ENCODE measurements at regions not wholly inside any gene's neighbourhood (a gene's known extent, or its start where the extent isn't known, plus 50 kb on each side); places are given as distances from the start of the nearest gene placed in this dataset.

GRCh38 chr11:39165021-39165420 lies 2294.4 kb downstream of the LRRC4C start:
- peak; percentile 64 to 78 for DNase-seq

GRCh38 chr11:39149214-39149613 lies 2310.2 kb downstream of the LRRC4C start:
- H3K4me1 ChIP-seq (ENCODE audit: control insufficient read depth, insufficient read depth, low read length), result no peaks in the 10 kb centered on the region
- DNase-seq, result no peak
- no CpG with 5 or more reads among the region's 1 CpG for WGBS (ENCODE audit: insufficient coverage, low lambda C conversion rate)
- no peak overlapping the region for H3K27ac ChIP-seq (ENCODE audit: low read length)
- no peaks in the 10 kb centered on the region for H3K9me3 ChIP-seq (ENCODE audit: control insufficient read depth, low read depth, low read length)
- H3K4me3 ChIP-seq (ENCODE audit: low read length), result no peak overlapping the region
- no peaks in the 10 kb centered on the region for H3K27me3 ChIP-seq (ENCODE audit: control insufficient read depth, insufficient read depth, low read length)
- H3K36me3 ChIP-seq (ENCODE audit: control insufficient read depth, insufficient read depth, low read length), result no peaks in the 10 kb centered on the region

More at GRCh38 chr11:39165021-39165420, 2294.4 kb downstream of the LRRC4C start:
- Histone ChIP-seq H3K36me3 (ENCODE audit: control insufficient read depth, insufficient read depth, low read length) (no peaks in the 10 kb centered on the region), H3K27ac (ENCODE audit: low read length) (no peak overlapping the region), H3K27me3 (ENCODE audit: control insufficient read depth, insufficient read depth, low read length) (no peaks in the 10 kb centered on the region), H3K4me1 (ENCODE audit: control insufficient read depth, insufficient read depth, low read length) (no peaks in the 10 kb centered on the region), H3K4me3 (ENCODE audit: low read length) (no peak overlapping the region), H3K9me3 (ENCODE audit: control insufficient read depth, low read depth, low read length) (peaks cover 8% of the 10 kb centered on the region)

GRCh38 chr11:39145346-39145745 lies 2314.1 kb downstream of the LRRC4C start:
- H3K27me3 ChIP-seq (ENCODE audit: control insufficient read depth, insufficient read depth, low read length), result no peaks in the 10 kb centered on the region

GRCh38 chr11:39144351-39145130 lies 2314.9 kb downstream of the LRRC4C start:
- no peak overlapping the region for H3K4me3 ChIP-seq (ENCODE audit: low read length)
- no peaks in the 10 kb centered on the region for H3K36me3 ChIP-seq (ENCODE audit: control insufficient read depth, insufficient read depth, low read length)
- WGBS (ENCODE audit: insufficient coverage, low lambda C conversion rate), result 100% methylated on average over 2 of the region's 3 CpGs
- no peaks in the 10 kb centered on the region for H3K4me1 ChIP-seq (ENCODE audit: control insufficient read depth, insufficient read depth, low read length)
- DNase-seq, result no peak
- no peaks in the 10 kb centered on the region for H3K9me3 ChIP-seq (ENCODE audit: control insufficient read depth, low read depth, low read length)
- H3K27ac ChIP-seq (ENCODE audit: low read length), result no peak overlapping the region
- no peaks in the 10 kb centered on the region for H3K27me3 ChIP-seq (ENCODE audit: control insufficient read depth, insufficient read depth, low read length)

More at GRCh38 chr11:39145346-39145745, 2314.1 kb downstream of the LRRC4C start:
- no peak for DNase-seq
- 83% methylated on average over 1 of the region's 2 CpGs for WGBS (ENCODE audit: insufficient coverage, low lambda C conversion rate)
- Histone ChIP-seq H3K36me3 (ENCODE audit: control insufficient read depth, insufficient read depth, low read length) (no peaks in the 10 kb centered on the region), H3K4me1 (ENCODE audit: control insufficient read depth, insufficient read depth, low read length) (no peaks in the 10 kb centered on the region), H3K27ac (ENCODE audit: low read length) (no peak overlapping the region), H3K9me3 (ENCODE audit: control insufficient read depth, low read depth, low read length) (no peaks in the 10 kb centered on the region), H3K4me3 (ENCODE audit: low read length) (no peak overlapping the region)

- no peaks in the 10 kb centered on the region for H3K27me3 ChIP-seq (ENCODE audit: control insufficient read depth, insufficient read depth, low read length)
- H3K36me3 ChIP-seq (ENCODE audit: control insufficient read depth, insufficient read depth, low read length), result no peaks in the 10 kb centered on the region
- peak; percentile 5 to 20 for DNase-seq
- no peak overlapping the region for H3K4me3 ChIP-seq (ENCODE audit: low read length)
- no peaks in the 10 kb centered on the region for H3K9me3 ChIP-seq (ENCODE audit: control insufficient read depth, low read depth, low read length)
- H3K4me1 ChIP-seq (ENCODE audit: control insufficient read depth, insufficient read depth, low read length), result no peaks in the 10 kb centered on the region
- no peak overlapping the region for H3K27ac ChIP-seq (ENCODE audit: low read length)
- WGBS (ENCODE audit: insufficient coverage, low lambda C conversion rate), result no CpG with 5 or more reads among the region's 3 CpGs
Measured at GRCh38 chr11:39139581-39139980, 2319.9 kb downstream of the LRRC4C start.

GRCh38 chr11:39120890-39121289 lies 2338.6 kb downstream of the LRRC4C start:
- H3K9me3 ChIP-seq (ENCODE audit: control insufficient read depth, low read depth, low read length), result no peaks in the 10 kb centered on the region
- no CpG with 5 or more reads among the region's 5 CpGs for WGBS (ENCODE audit: insufficient coverage, low lambda C conversion rate)
- no peaks in the 10 kb centered on the region for H3K27me3 ChIP-seq (ENCODE audit: control insufficient read depth, insufficient read depth, low read length)

GRCh38 chr11:39113606-39114005 lies 2345.8 kb downstream of the LRRC4C start:
- H3K4me3 ChIP-seq (ENCODE audit: low read length), result no peak overlapping the region
- H3K9me3 ChIP-seq (ENCODE audit: control insufficient read depth, low read depth, low read length), result no peaks in the 10 kb centered on the region
- H3K27me3 ChIP-seq (ENCODE audit: control insufficient read depth, insufficient read depth, low read length), result no peaks in the 10 kb centered on the region
- H3K27ac ChIP-seq (ENCODE audit: low read length), result no peak overlapping the region
- no peak for DNase-seq
- H3K36me3 ChIP-seq (ENCODE audit: control insufficient read depth, insufficient read depth, low read length), result no peaks in the 10 kb centered on the region
- H3K4me1 ChIP-seq (ENCODE audit: control insufficient read depth, insufficient read depth, low read length), result no peaks in the 10 kb centered on the region

More at GRCh38 chr11:39120890-39121289, 2338.6 kb downstream of the LRRC4C start:
- Histone ChIP-seq H3K4me3 (ENCODE audit: low read length) (no peak overlapping the region), H3K4me1 (ENCODE audit: control insufficient read depth, insufficient read depth, low read length) (no peaks in the 10 kb centered on the region), H3K36me3 (ENCODE audit: control insufficient read depth, insufficient read depth, low read length) (no peaks in the 10 kb centered on the region), H3K27ac (ENCODE audit: low read length) (no peak overlapping the region)
- no peak for DNase-seq

GRCh38 chr11:39102236-39102635 lies 2357.2 kb downstream of the LRRC4C start:
- no peaks in the 10 kb centered on the region for H3K36me3 ChIP-seq (ENCODE audit: control insufficient read depth, insufficient read depth, low read length)
- DNase-seq, result no peak
- no peaks in the 10 kb centered on the region for H3K9me3 ChIP-seq (ENCODE audit: control insufficient read depth, low read depth, low read length)
- no peak overlapping the region for H3K4me3 ChIP-seq (ENCODE audit: low read length)
- no peaks in the 10 kb centered on the region for H3K27me3 ChIP-seq (ENCODE audit: control insufficient read depth, insufficient read depth, low read length)
- no peak overlapping the region for H3K27ac ChIP-seq (ENCODE audit: low read length)
- no peaks in the 10 kb centered on the region for H3K4me1 ChIP-seq (ENCODE audit: control insufficient read depth, insufficient read depth, low read length)
- WGBS (ENCODE audit: insufficient coverage, low lambda C conversion rate), result no CpG with 5 or more reads among the region's 2 CpGs

GRCh38 chr11:39078465-39078864 lies 2381.0 kb downstream of the LRRC4C start:
- no CpG with 5 or more reads among the region's 13 CpGs for WGBS (ENCODE audit: insufficient coverage, low lambda C conversion rate)
- no peak overlapping the region for H3K27ac ChIP-seq (ENCODE audit: low read length)
- no peak overlapping the region for H3K4me3 ChIP-seq (ENCODE audit: low read length)
- H3K36me3 ChIP-seq (ENCODE audit: control insufficient read depth, insufficient read depth, low read length), result no peaks in the 10 kb centered on the region
- no peaks in the 10 kb centered on the region for H3K27me3 ChIP-seq (ENCODE audit: control insufficient read depth, insufficient read depth, low read length)
- H3K4me1 ChIP-seq (ENCODE audit: control insufficient read depth, insufficient read depth, low read length), result no peaks in the 10 kb centered on the region
- H3K9me3 ChIP-seq (ENCODE audit: control insufficient read depth, low read depth, low read length), result peaks cover 5% of the 10 kb centered on the region
- DNase-seq, result no peak

- no peak for DNase-seq
- H3K4me3 ChIP-seq (ENCODE audit: low read length), result no peak overlapping the region
- H3K4me1 ChIP-seq (ENCODE audit: control insufficient read depth, insufficient read depth, low read length), result no peaks in the 10 kb centered on the region
- H3K9me3 ChIP-seq (ENCODE audit: control insufficient read depth, low read depth, low read length), result no peaks in the 10 kb centered on the region
- H3K27me3 ChIP-seq (ENCODE audit: control insufficient read depth, insufficient read depth, low read length), result no peaks in the 10 kb centered on the region
- H3K36me3 ChIP-seq (ENCODE audit: control insufficient read depth, insufficient read depth, low read length), result no peaks in the 10 kb centered on the region
- H3K27ac ChIP-seq (ENCODE audit: low read length), result no peak overlapping the region
Measured at GRCh38 chr11:39037611-39038010, 2421.8 kb downstream of the LRRC4C start.

GRCh38 chr11:39036021-39036420 lies 2423.4 kb downstream of the LRRC4C start:
- Histone ChIP-seq H3K4me3 (ENCODE audit: low read length) (no peak overlapping the region), H3K36me3 (ENCODE audit: control insufficient read depth, insufficient read depth, low read length) (no peaks in the 10 kb centered on the region), H3K9me3 (ENCODE audit: control insufficient read depth, low read depth, low read length) (no peaks in the 10 kb centered on the region), H3K4me1 (ENCODE audit: control insufficient read depth, insufficient read depth, low read length) (no peaks in the 10 kb centered on the region), H3K27me3 (ENCODE audit: control insufficient read depth, insufficient read depth, low read length) (no peaks in the 10 kb centered on the region), H3K27ac (ENCODE audit: low read length) (no peak overlapping the region)
- DNase-seq, result no peak
- WGBS (ENCODE audit: insufficient coverage, low lambda C conversion rate), result 83% methylated on average over 1 of the region's 1 CpG
